ENCODE measurements at regions not wholly inside any gene's neighbourhood (a gene's known extent, or its start where the extent isn't known, plus 50 kb on each side); places are given as distances from the start of the nearest gene placed in this dataset.

- TF ChIP-seq CTCF (conservative IDR thresholded peaks at IDR 0.05 in 1 of 2, IDR thresholded peaks at IDR 0.05 in 1 of 2; ENCODE audit: low read depth in 1 of 2, low read length in 2 of 2) = no peak
- no peak for TF ChIP-seq EZH2 (IDR thresholded peaks at IDR 0.05; ENCODE audit: low read length, missing control alignments)
Measured at GRCh38 chr2:77823028-77823427, 300.9 kb upstream of the LRRTM4 start.
